Stimulated activated CD4-positive, alpha-beta T cell treated with anti-CD3 and anti-CD28 coated beads, Interleukin-4, amount 100 ng/mL, for 1 hour (primary cell): ENCODE measurements at regions not wholly inside any gene's neighbourhood (a gene's known extent, or its start where the extent isn't known, plus 50 kb on each side); places are given as distances from the start of the nearest gene placed in this dataset.
"Not testable (repeated sequence)": the region's sequence is repeated elsewhere in the genome, so short reads cannot be mapped to it uniquely, and the experiment has no call there.

Source experiments
- DNase-seq: peaks from one replicate; pipeline ENCODE4 v3.0.0-alpha.2; 2020

DNA sequence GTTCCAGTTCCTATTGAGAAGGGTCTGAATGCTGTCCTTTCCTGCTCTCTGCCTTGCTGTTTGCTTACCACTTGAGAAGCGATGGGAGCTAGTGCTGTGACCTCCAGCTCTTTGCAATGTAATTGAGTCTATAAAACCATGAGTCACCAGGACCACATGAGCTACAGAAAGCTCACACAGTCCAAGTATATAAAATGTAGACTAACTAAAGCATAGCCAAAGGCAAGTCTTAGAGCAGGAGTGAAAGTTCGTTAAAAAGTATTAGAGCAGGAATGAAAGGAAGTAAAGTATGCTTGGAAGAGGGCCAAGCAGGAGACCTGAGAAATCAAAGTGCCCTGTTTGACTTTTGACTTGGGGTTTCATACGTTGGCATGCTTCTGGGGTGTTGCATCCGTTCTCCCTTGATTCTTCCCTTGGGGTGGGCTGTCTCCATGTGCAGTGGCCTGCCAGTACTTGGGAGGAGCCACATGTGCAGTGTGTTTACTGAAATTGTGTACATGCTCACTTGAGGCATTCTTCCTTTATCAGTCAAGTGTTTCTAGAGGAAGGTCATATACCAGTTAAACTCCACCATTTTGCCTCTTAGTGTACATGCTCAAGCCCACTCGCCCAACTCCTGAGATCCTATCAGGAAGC is 71.3 kb upstream of the KIT start:
- DNase-seq, result no peak

- DNase-seq, result no peak
These were observed 70.5 kb upstream of the KIT start for GRCh38 chr4:54587107-54587891.

GRCh38 chr4:54588404-54588803 is 69.4 kb upstream of the KIT start:
- no peak for DNase-seq

DNA sequence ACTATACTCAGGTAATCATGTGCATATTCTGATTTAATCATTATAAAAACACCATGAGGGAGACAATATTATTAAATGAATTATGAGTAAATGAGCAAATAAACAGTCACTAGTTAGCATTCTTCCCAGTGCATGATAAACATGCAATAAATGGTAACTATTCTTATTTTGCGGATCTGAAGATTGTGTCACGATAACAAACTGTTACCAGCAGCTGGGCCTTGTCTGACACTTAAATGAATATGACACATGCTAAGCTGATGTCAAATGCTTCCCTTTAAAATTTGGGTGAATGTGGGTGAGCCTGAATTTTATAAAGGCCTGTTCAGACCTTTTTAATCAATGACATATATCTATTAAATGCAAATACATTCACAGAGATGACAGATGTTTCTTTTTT is 68.2 kb upstream of the KIT start:
- no peak for DNase-seq

DNA sequence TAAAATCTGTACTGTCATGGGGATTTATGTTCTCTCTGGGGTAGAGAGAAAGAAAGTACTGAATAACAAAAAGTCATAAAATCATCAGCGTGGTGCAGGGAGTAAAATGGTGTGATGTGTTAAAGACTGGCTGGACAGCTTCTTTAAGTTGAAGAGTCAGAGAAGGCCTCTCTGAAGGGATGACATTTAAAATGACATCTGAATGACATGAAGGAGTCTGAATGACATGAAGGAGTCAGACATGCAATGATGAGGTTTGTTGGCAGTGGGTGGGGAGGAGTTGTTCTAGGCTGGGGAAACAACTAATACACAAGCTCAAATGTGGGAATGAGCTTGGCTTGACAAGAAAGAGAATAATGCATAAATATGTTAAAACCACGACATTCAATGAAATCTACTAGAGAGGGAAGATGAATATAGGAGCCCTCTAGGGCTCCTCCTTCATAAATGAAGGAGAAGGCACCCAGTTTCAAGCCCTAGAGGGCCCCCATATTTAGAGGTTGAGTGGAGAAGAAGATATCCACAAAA is 63.9 kb upstream of the KIT start:
- no peak for DNase-seq

GRCh38 chr4:54596201-54596600 is 61.6 kb upstream of the KIT start:
- no peak for DNase-seq

DNA sequence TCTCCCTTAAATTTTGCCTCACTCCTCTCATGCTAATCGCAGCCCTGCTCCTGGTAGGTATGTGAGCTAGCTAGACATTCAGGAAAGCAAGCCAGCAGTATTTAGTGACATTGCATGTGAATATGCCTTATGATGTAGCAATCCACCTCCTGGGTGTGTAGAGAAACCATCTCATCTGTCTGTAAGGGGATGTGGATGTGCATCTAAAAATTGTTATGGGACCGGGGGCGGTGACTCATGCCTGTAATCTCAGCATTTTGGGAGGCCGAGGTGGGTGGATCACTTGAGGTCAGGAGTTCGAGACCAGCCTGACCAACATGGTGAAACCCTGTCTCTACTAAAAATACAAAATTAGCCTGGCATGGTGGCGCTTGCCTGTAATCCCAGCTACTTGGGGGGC is 60.1 kb upstream of the KIT start:
- DNase-seq, result not testable (repeated sequence)

DNA sequence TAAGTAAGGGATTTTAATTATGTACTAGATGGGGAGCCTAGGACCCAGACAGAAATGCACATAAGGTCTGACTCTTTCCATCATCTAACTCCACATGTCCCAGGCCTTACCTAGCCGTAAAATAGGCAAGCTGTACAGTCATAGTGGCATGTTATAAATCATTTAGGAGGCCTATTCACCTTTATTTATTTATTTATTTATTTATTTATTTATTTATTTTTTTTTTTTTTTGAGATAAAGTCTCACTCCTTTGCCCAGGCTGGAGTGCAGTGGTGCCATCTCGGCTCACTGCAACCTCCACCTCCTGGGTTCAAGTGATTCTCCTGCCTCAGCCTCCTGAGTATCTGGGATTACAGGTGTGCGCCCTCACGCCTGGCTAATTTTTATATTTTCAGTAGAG is 55.6 kb upstream of the KIT start:
- DNase-seq, result not testable (repeated sequence)

DNA sequence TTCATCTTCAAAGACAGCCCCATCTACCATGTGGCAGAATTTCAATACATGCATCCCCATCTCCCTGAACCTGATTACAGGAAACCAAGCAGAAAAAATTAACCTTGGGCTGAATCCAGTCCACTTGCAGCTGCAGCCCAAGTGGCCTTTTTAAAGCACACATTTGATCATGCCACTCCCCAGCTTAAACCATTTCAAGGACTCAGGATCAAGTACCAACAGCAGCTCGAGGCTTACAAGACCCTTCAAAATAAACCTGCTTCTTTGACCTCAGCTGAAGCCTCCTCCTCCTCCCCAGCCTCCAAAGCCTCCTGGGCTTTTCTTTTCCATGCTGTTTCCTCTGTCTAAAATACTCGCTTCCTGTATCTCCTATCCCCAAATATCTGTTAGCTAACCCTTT is 50.7 kb upstream of the KIT start:
- no peak for DNase-seq

DNA sequence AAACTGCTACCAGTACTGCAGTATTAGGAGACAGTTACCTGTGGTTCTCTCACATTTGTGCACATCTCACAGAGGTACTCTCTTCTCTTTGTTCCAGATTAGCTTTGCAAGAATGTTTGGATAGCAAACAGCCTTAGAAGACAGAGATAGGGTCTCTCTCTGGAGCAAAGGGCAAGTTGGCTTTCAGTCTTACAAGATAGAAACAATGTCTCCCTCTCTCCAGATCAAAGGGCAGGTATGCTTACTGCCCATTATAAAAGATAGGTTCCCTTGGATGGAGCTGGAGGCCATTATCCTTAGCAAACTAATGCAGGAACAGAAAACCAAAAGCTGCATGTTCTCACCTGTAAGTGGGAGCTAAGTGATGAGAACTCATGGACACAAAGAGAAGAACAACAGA is 50.2 kb upstream of the KIT start:
- no peak for DNase-seq
